Peyer's patch (tissue), 4 donors: ENCODE measurements at regions not wholly inside any gene's neighbourhood (a gene's known extent, or its start where the extent isn't known, plus 50 kb on each side); places are given as distances from the start of the nearest gene placed in this dataset.

ENCODE experiments used
- DNase-seq, 3 donors: peaks; one replicate each; pipeline ENCODE4 v3.0.0-alpha.2; 2017 to 2019
- H3K27ac ChIP-seq, 4 donors: fragments of 200-600 bp; sonication (generic); one replicate each; pipeline ENCODE4 v1.5.1; 2016 to 2019
- H3K27me3 ChIP-seq, 2 donors: fragments of 200-600 bp; sonication (generic); one replicate each; pipeline ENCODE4 v1.5.1; 2019
- H3K36me3 ChIP-seq, 3 donors: fragments of 200-600 bp; sonication (generic); one replicate each; pipeline ENCODE4 v1.5.1; 2016 to 2019
- H3K4me1 ChIP-seq, 4 donors: fragments of 200-600 bp; sonication (generic); one replicate each; pipeline ENCODE4 v1.5.1; 2016 to 2019
- H3K4me3 ChIP-seq, 4 donors: fragments of 200-600 bp; sonication (generic); 1 replicate in 3 of 4; 2 replicates in 1 of 4; pipeline ENCODE4 v1.5.1; 2016 to 2019; ENCODE audit warnings: mild to moderate bottlenecking in 1 of 4
- H3K9me3 ChIP-seq, 4 donors: fragments of 200-600 bp; sonication (generic); one replicate each; pipeline ENCODE4 v1.5.1; 2016 to 2019; ENCODE audit warnings: mild to moderate bottlenecking in 1 of 4
- CTCF ChIP-seq, 6 experiments: fragments of 450-650 bp in 4 of 6; fragments of 200-600 bp in 2 of 6; sonication (generic) in 1 of 6; IDR thresholded peaks; one replicate each; pipeline ENCODE4 v1.5.1; 2017 to 2019; ENCODE audit warnings: antibody characterized with exemption in 6 of 6, mild to moderate bottlenecking in 3 of 6, moderate library complexity in 1 of 6
- POLR2A ChIP-seq, 2 donors: fragments of 450-650 bp; IDR thresholded peaks; one replicate each; pipeline ENCODE4 v1.5.1; 2017; ENCODE audit warnings: antibody characterized with exemption in 2 of 2, mild to moderate bottlenecking in 2 of 2, moderate library complexity in 2 of 2

- H3K36me3 ChIP-seq, result no peaks in the 10 kb centered on the region
- no peak overlapping the region for H3K4me3 ChIP-seq
- TF ChIP-seq POLR2A (IDR thresholded peaks at IDR 0.05) (no peak), CTCF (IDR thresholded peaks at IDR 0.05) (no peak)
- H3K27me3 ChIP-seq, result no peaks in the 10 kb centered on the region
- H3K4me1 ChIP-seq, result no peaks in the 10 kb centered on the region
- no peak for DNase-seq
- no peaks in the 10 kb centered on the region for H3K9me3 ChIP-seq
- no peak overlapping the region for H3K27ac ChIP-seq
Measured at GRCh38 chr9:88673886-88674285, 138.9 kb downstream of the NXNL2 start.

DNA sequence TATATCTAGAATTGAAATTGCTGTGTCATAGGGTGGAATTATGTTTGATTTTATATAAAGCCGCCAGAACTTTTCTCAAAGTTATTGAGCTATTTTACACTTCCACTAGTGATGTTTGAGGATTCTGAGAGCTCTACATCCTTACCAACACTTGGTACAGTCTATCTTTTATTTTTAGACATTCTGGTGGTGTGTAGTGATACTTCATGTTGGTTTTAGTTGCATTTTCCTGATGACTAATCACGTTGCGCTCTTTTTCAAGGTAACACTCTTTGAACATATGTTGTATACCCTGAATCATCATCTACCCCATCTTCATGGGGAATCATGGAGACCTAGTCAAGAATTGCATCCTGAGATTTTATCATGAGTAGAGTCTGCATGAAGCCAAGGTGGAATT is 141.7 kb downstream of the NXNL2 start:
- H3K4me3 ChIP-seq, result no peak overlapping the region
- no peaks in the 10 kb centered on the region for H3K27me3 ChIP-seq
- H3K4me1 ChIP-seq, result no peaks in the 10 kb centered on the region
- DNase-seq, result no peak
- no peak overlapping the region for H3K27ac ChIP-seq
- no peaks in the 10 kb centered on the region for H3K36me3 ChIP-seq
- H3K9me3 ChIP-seq, result no peaks in the 10 kb centered on the region
- TF ChIP-seq POLR2A (IDR thresholded peaks at IDR 0.05), result no peak
- no peak for TF ChIP-seq CTCF (IDR thresholded peaks at IDR 0.05)

DNA sequence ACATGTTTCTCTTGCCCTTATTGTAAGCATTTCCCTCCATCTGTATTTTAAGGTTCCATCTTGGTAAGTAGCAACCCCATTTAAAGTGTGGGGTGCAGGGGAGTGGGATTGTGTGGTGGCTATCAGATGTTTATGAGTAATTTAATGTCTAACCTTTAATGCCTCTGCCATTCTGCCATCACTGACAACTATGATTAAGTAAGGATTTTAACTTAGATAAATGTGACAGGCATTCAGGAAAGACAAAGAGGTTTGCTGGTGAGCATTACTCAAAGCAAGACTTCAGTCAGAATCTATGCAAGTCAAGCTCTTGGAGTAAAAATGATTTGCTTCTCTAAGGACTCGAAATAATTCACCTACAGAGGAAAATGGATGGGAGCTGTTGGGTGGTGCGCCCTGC is 143.0 kb downstream of the NXNL2 start:
- no peak for DNase-seq
- Histone ChIP-seq H3K27me3 (no peaks in the 10 kb centered on the region), H3K4me3 (no peak overlapping the region), H3K9me3 (no peaks in the 10 kb centered on the region), H3K4me1 (no peaks in the 10 kb centered on the region), H3K27ac (no peak overlapping the region), H3K36me3 (no peaks in the 10 kb centered on the region)
- TF ChIP-seq CTCF (IDR thresholded peaks at IDR 0.05), result no peak
- no peak for TF ChIP-seq POLR2A (IDR thresholded peaks at IDR 0.05)

- TF ChIP-seq CTCF (IDR thresholded peaks at IDR 0.05) (no peak), POLR2A (IDR thresholded peaks at IDR 0.05) (no peak)
- Histone ChIP-seq H3K9me3 (no peaks in the 10 kb centered on the region), H3K4me1 (no peaks in the 10 kb centered on the region), H3K4me3 (no peak overlapping the region), H3K36me3 (no peaks in the 10 kb centered on the region), H3K27me3 (no peaks in the 10 kb centered on the region), H3K27ac (no peak overlapping the region)
- DNase-seq, result no peak
Measured at GRCh38 chr9:88678431-88678830, 143.5 kb downstream of the NXNL2 start.

DNA sequence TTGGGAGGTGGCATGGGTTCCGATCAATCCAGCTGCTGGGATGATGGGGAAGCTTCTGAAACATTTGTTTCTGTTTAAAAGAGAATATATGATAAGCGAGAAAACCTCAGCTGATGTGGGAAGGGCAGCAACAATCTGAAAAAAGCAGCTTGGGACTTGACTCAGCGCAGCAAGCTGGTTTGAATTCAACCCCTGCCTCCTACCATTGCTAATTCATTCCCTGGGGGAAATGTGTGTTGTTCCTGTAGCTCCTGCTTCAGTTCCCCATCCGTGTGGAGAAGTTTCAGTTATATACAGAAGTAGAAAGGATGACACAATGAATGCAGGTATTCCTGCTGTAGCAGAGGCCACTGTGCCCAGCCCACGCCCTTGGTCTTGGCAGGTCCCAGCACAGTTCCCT is 145.1 kb downstream of the NXNL2 start:
- TF ChIP-seq CTCF (IDR thresholded peaks at IDR 0.05) (no peak), POLR2A (IDR thresholded peaks at IDR 0.05) (no peak)
- Histone ChIP-seq H3K4me3 (no peak overlapping the region), H3K36me3 (no peaks in the 10 kb centered on the region), H3K4me1 (no peaks in the 10 kb centered on the region), H3K9me3 (no peaks in the 10 kb centered on the region), H3K27ac (no peak overlapping the region), H3K27me3 (no peaks in the 10 kb centered on the region)
- no peak for DNase-seq

DNA sequence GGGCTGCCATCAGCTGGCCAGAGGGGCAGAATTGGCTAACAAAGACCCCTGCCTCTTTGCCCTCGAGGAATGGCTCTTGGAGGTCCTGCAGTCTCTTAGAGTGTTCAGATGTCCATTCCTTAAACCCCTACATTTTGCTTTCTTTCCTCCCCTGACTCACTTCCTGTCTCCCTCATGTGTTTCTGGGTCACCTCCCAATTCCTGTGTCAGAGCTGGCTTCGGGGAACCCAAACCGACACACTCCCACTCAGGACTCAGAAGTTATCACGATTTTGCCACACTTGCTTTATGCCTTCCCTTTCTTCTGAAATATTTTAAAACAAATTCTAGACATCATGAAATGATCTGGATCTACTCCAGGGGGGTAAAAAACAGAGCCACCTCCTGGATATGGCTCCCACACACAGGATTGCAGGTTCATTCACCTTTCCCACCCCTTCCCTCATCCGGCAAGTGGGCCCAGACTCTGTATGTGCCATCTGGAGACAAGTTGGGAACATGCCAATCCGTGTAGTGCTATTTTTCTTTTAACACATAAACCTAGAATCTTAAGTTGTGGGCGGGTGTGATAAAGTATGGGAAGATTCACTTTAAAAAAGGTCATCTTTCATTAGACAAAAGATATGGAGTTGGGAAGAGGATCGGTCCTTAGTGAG is 145.7 kb downstream of the NXNL2 start:
- H3K36me3 ChIP-seq, result no peaks in the 10 kb centered on the region
- no peaks in the 10 kb centered on the region for H3K27me3 ChIP-seq
- no peaks in the 10 kb centered on the region for H3K4me1 ChIP-seq
- H3K4me3 ChIP-seq, result no peak overlapping the region
- TF ChIP-seq CTCF (IDR thresholded peaks at IDR 0.05) (no peak), POLR2A (IDR thresholded peaks at IDR 0.05) (no peak)
- H3K27ac ChIP-seq, result no peak overlapping the region
- DNase-seq, result no peak
- no peaks in the 10 kb centered on the region for H3K9me3 ChIP-seq
